PC-3 (cell line): ENCODE measurements at regions not wholly inside any gene's neighbourhood (a gene's known extent, or its start where the extent isn't known, plus 50 kb on each side); places are given as distances from the start of the nearest gene placed in this dataset.
"Not testable (repeated sequence)": the region's sequence is repeated elsewhere in the genome, so short reads cannot be mapped to it uniquely, and the experiment has no call there.

Experiments used
- ATAC-seq: fragments of 200-7000 bp; cut with Tn5 transposase; 2 replicates; pipeline ENCODE4 v1.9.1; 2020; ENCODE audit warnings: mild to moderate bottlenecking, moderate library complexity
- BruUV-seq: library from RNA; stranded (reverse); fragments of 400-500 nt; replicated peaks from 2 replicates; lab custom pipeline; 2021; lab: Mats Ljungman, UMichigan
- CTCF ChIA-PET: fragments of 300-600 bp; sonication (Branson Sonifier 250); formaldehyde crosslinking; loops from one replicate; lab custom pipeline; 2022; ENCODE audit warnings: antibody characterized with exemption; lab: Charles Lee
- POLR2A ChIA-PET: fragments of 300-600 bp; sonication (Branson Sonifier 250); formaldehyde crosslinking; loops from one replicate; lab custom pipeline; 2022; ENCODE audit warnings: antibody characterized with exemption; ENCODE audit not compliant: unreplicated experiment; lab: Charles Lee
- DNase-seq: peaks from one replicate; pipeline ENCODE4 v3.0.0-alpha.2; 2015
- H2AFZ ChIP-seq: fragments of 300-600 bp; sonication (generic); 2 replicates; pipeline ENCODE4 v1.6.0; 2016; ENCODE audit warnings: antibody characterized with exemption, low read length
- H3F3A ChIP-seq: fragments of 300-600 bp; sonication (generic); one replicate; pipeline ENCODE4 v1.6.0; 2017; ENCODE audit warnings: antibody characterized with exemption, low read length, control low read depth, mild to moderate bottlenecking; ENCODE audit not compliant: unreplicated experiment
- H3K27ac ChIP-seq: fragments of 300-600 bp; sonication (generic); 2 replicates; pipeline ENCODE4 v1.5.1; 2016; ENCODE audit warnings: mild to moderate bottlenecking, low read length
- H3K27me3 ChIP-seq: fragments of 300-600 bp; sonication (generic); 2 replicates; pipeline ENCODE4 v1.6.1; 2016; ENCODE audit warnings: low read length, mixed read lengths
- H3K36me3 ChIP-seq: fragments of 300-600 bp; sonication (generic); 2 replicates; pipeline ENCODE4 v1.6.1; 2016; ENCODE audit warnings: low read depth, mixed run types, low read length, mixed read lengths
- H3K4me1 ChIP-seq: fragments of 300-600 bp; sonication (generic); 2 replicates; pipeline ENCODE4 v1.5.1; 2016; ENCODE audit warnings: low read length; ENCODE audit not compliant: insufficient read depth
- H3K4me2 ChIP-seq: fragments of 300-600 bp; sonication (generic); 2 replicates; pipeline ENCODE4 v1.6.0; 2016; ENCODE audit warnings: low read length
- H3K4me3 ChIP-seq: fragments of 300-600 bp; sonication (generic); 2 replicates; pipeline ENCODE4 v1.5.1; 2016; ENCODE audit warnings: mild to moderate bottlenecking, low read length, mixed read lengths
- H3K79me2 ChIP-seq: fragments of 300-600 bp; sonication (generic); 2 replicates; pipeline ENCODE4 v1.6.1; 2017; ENCODE audit warnings: low read length, mixed read lengths
- H3K9ac ChIP-seq: fragments of 300-600 bp; sonication (generic); 2 replicates; pipeline ENCODE4 v1.6.0; 2016; ENCODE audit warnings: mild to moderate bottlenecking, low read length
- H3K9me2 ChIP-seq: fragments of 300-600 bp; sonication (generic); replicated peaks from 2 replicates; pipeline ENCODE4 v1.6.1; 2016; ENCODE audit warnings: mixed run types, low read length, mixed read lengths
- H3K9me3 ChIP-seq: fragments of 300-600 bp; sonication (generic); 2 replicates; pipeline ENCODE4 v1.6.1; 2016; ENCODE audit warnings: low read length, mixed read lengths
- H4K20me1 ChIP-seq: fragments of 300-600 bp; sonication (generic); 2 replicates; pipeline ENCODE4 v1.6.1; 2016; ENCODE audit warnings: low read length, mixed read lengths
- EZH2 ChIP-seq: fragments of 300-600 bp; sonication (generic); IDR thresholded peaks from one replicate; pipeline ENCODE4 v1.6.1; 2017; ENCODE audit warnings: antibody characterized with exemption, mild to moderate bottlenecking, low read length; ENCODE audit not compliant: unreplicated experiment
- EZH2phosphoT487 ChIP-seq: fragments of 300-600 bp; sonication (generic); IDR thresholded peaks from 2 replicates; pipeline ENCODE4 v1.6.1; 2018; ENCODE audit warnings: mild to moderate bottlenecking, antibody characterized with exemption, low read length, borderline replicate concordance
- intact Hi-C: fragments of 100-400 bp; cut with micrococcal nuclease; formaldehyde crosslinking; loops from 2 replicates; pipeline ENCODE4 v1.9.0; 2023
- TF ChIP-seq, protein P1 (sequence below): fragments of 300-600 bp; sonication (generic); conservative IDR thresholded peaks from 2 replicates; pipeline ENCODE4 v1.5.1; 2017; ENCODE audit warnings: antibody characterized with exemption, low read depth, mild to moderate bottlenecking, low read length

DNA sequence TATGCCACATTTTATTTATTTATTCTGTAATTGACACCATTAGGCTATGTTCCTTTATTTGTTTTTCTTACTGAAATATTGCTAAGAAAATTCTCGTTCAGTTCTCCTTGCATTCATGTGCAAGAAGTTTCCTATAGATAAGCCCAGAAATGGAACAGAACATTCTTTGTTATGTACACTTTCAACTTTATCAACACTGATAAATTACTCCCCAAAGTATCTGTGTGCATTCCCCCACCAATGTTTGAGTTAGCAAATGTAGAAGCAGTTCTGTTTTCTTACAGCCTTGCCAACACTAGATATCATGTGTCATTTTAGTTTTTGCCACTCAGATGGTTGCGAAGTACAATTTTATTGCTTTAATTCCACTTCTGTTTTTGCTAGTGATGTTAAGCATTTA, 166.4 kb upstream of the NPY2R start:
- H3K27ac ChIP-seq = no peak overlapping the region
- no peak overlapping the region for H3K4me2 ChIP-seq
- no peak overlapping the region for H3K9ac ChIP-seq
- H3K36me3 ChIP-seq = no peaks in the 10 kb centered on the region
- DNase-seq = no peak
- ATAC-seq = no peak
- intact Hi-C loops = no loop called here
- TF ChIP-seq EZH2 (no peak), EZH2phosphoT487 (no peak)
- TF ChIP-seq, protein P1, sequence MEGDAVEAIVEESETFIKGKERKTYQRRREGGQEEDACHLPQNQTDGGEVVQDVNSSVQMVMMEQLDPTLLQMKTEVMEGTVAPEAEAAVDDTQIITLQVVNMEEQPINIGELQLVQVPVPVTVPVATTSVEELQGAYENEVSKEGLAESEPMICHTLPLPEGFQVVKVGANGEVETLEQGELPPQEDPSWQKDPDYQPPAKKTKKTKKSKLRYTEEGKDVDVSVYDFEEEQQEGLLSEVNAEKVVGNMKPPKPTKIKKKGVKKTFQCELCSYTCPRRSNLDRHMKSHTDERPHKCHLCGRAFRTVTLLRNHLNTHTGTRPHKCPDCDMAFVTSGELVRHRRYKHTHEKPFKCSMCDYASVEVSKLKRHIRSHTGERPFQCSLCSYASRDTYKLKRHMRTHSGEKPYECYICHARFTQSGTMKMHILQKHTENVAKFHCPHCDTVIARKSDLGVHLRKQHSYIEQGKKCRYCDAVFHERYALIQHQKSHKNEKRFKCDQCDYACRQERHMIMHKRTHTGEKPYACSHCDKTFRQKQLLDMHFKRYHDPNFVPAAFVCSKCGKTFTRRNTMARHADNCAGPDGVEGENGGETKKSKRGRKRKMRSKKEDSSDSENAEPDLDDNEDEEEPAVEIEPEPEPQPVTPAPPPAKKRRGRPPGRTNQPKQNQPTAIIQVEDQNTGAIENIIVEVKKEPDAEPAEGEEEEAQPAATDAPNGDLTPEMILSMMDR = no peak
- no TSS peak for BruUV-seq
- ChIA-PET CTCF (no interaction called here), POLR2A (no interaction called here)
- H2AFZ ChIP-seq = no peak overlapping the region
- H3K27me3 ChIP-seq = no peaks in the 10 kb centered on the region
- no peak overlapping the region for H3K4me3 ChIP-seq
- no peaks in the 10 kb centered on the region for H3K79me2 ChIP-seq
- H3K4me1 ChIP-seq = no peaks in the 10 kb centered on the region
- H3K9me3 ChIP-seq = no peaks in the 10 kb centered on the region
- H3F3A ChIP-seq = no peaks in the 10 kb centered on the region
- H3K9me2 ChIP-seq = no peaks in the 10 kb centered on the region
- no peaks in the 10 kb centered on the region for H4K20me1 ChIP-seq

DNA sequence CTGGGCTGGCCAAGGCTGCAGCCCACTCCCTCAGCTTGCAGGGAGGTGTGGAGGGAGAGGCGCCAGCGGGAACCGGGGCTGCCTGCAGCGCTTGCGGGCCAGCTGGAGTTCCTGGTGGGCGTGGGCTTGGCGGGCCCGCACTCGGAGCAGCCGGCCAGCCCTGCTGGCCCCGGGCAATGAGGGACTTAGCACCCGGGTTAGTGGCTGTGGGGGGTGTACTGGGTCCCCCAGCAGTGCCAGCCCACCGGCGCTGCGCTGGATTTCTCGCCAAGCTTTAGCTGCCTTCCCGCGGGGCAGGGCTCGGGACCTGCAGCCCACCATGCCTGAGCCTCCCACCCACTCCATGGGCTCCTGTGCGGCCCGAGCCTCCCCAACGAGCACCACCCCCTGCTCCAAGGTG, 164.2 kb upstream of the NPY2R start:
- H3K9ac ChIP-seq, ATAC-seq, POLR2A ChIA-PET, H3K36me3 ChIP-seq, H4K20me1 ChIP-seq, H2AFZ ChIP-seq, DNase-seq, intact Hi-C loops, H3F3A ChIP-seq, H3K27me3 ChIP-seq, H3K27ac ChIP-seq, BruUV-seq, H3K9me3 ChIP-seq, H3K9me2 ChIP-seq, H3K4me2 ChIP-seq, H3K4me1 ChIP-seq, CTCF ChIA-PET, H3K4me3 ChIP-seq, H3K79me2 ChIP-seq: not testable (repeated sequence)

DNA sequence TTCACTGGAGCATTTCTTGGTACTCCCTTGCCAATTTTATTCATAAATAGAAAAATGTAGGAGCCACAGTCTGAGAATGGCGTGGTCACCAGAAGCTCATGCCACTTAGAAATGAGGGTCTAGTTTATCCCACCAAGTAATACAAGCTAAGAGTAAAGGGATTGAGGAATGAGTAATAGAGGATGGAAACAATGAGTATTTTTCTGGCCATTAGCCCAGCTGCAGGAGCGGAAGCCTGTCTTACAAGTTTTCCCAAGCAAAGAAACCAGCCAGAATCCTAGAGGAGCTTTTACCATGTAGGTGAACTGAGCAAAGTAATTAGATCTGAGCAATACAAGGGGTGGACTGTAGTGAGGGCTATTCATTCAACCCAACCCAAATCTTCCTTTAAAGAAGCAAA, 160.7 kb upstream of the NPY2R start:
- H3K9ac ChIP-seq = no peak overlapping the region
- H3K4me3 ChIP-seq = no peak overlapping the region
- H3K27ac ChIP-seq = no peak overlapping the region
- ATAC-seq (no peak), DNase-seq (peak; percentile 62)
- no peaks in the 10 kb centered on the region for H3K9me3 ChIP-seq
- intact Hi-C loops = no loop called here
- H3F3A ChIP-seq = no peaks in the 10 kb centered on the region
- no peaks in the 10 kb centered on the region for H3K4me1 ChIP-seq
- H2AFZ ChIP-seq = no peak overlapping the region
- H3K4me2 ChIP-seq = no peak overlapping the region
- H4K20me1 ChIP-seq = no peaks in the 10 kb centered on the region
- ChIA-PET CTCF (no interaction called here), POLR2A (interaction anchor here (0.6 kb wide), 1 partner anchor 329 kb away, joined by 4 read pairs; no protein-coding TSS in a partner anchor)
- no peaks in the 10 kb centered on the region for H3K9me2 ChIP-seq
- no TSS peak for BruUV-seq
- H3K36me3 ChIP-seq = no peaks in the 10 kb centered on the region
- no peak for TF ChIP-seq EZH2phosphoT487
- TF ChIP-seq EZH2 = no peak
- TF ChIP-seq, protein P1 = no peak
- H3K79me2 ChIP-seq = no peaks in the 10 kb centered on the region
- H3K27me3 ChIP-seq = no peaks in the 10 kb centered on the region

DNA sequence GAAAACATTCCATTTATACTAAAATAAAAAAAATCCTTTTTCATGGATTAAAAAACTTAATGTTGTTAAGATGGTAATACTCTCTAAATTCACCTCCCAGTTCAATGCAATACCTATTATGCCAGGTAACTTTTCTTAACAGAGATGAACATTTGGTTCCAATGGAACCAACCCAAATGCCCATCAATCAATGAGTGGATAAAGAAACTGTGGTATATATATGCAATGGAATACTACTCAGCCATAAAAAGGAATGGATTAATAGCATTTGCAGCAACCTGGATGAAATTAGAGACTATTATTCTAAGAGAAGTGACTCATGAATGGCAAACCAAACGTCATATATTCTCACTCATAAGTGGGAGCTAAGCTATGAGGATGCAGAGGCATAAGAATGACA, 154.4 kb upstream of the NPY2R start:
- H3F3A ChIP-seq, DNase-seq, H3K4me3 ChIP-seq, H3K9me3 ChIP-seq, H3K4me2 ChIP-seq, ATAC-seq, H3K27me3 ChIP-seq, POLR2A ChIA-PET, BruUV-seq, CTCF ChIA-PET, H3K4me1 ChIP-seq, H4K20me1 ChIP-seq, H3K9ac ChIP-seq, H3K9me2 ChIP-seq, intact Hi-C loops, H3K79me2 ChIP-seq, H3K27ac ChIP-seq, H3K36me3 ChIP-seq, H2AFZ ChIP-seq: not testable (repeated sequence)
